WTC11 (cell line): ENCODE measurements at regions not wholly inside any gene's neighbourhood (a gene's known extent, or its start where the extent isn't known, plus 50 kb on each side); places are given as distances from the start of the nearest gene placed in this dataset.

ENCODE experiments used
- ATAC-seq: fragments of 200-7000 bp; cut with Tn5 transposase; 2 replicates; pipeline ENCODE4 v1.10.0; 2021; ENCODE audit warnings: mild to moderate bottlenecking, moderate library complexity
- CTCF ChIA-PET: fragments of 300-600 bp; sonication (Branson Sonifier 250); formaldehyde crosslinking; loops from one replicate; lab custom pipeline; 2021; ENCODE audit warnings: antibody characterized with exemption; lab: Charles Lee
- POLR2A ChIA-PET: fragments of 350-600 bp; sonication (Branson Sonifier 250); formaldehyde crosslinking; loops from one replicate; lab custom pipeline; 2021; ENCODE audit warnings: antibody characterized with exemption; lab: Charles Lee
- DNase-seq: peaks from one replicate; pipeline ENCODE4 v3.0.0; 2021; ENCODE audit warnings: low spot score
- H3K27ac Mint-ChIP-seq: 2 replicates; pipeline ENCODE4 v1.8.0; 2021; ENCODE audit warnings: mixed read lengths
- H3K27me3 Mint-ChIP-seq: 2 replicates; pipeline ENCODE4 v1.8.0; 2021; ENCODE audit warnings: low read depth, mild to moderate bottlenecking, moderate library complexity, mixed read lengths
- H3K36me3 Mint-ChIP-seq: 2 replicates; pipeline ENCODE4 v1.8.0; 2021; ENCODE audit warnings: mixed read lengths
- H3K4me1 Mint-ChIP-seq: 2 replicates; pipeline ENCODE4 v1.8.0; 2022; ENCODE audit warnings: mixed read lengths
- H3K4me3 Mint-ChIP-seq: 2 replicates; pipeline ENCODE4 v1.8.0; 2021; ENCODE audit warnings: mild to moderate bottlenecking, moderate library complexity, mixed read lengths
- H3K9me3 Mint-ChIP-seq: 2 replicates; pipeline ENCODE4 v1.8.0; 2021; ENCODE audit warnings: mixed read lengths
- ATF1 ChIP-seq: sonication (generic); formaldehyde crosslinking; IDR thresholded peaks from 2 replicates; pipeline ENCODE4 v1.8.1; 2023; ENCODE audit warnings: mild to moderate bottlenecking, moderate library complexity, missing genetic modification reagents
- CBFB ChIP-seq: sonication (generic); formaldehyde crosslinking; IDR thresholded peaks from 2 replicates; pipeline ENCODE4 v1.8.1; 2022; ENCODE audit warnings: mild to moderate bottlenecking, low read depth, missing genetic modification reagents
- CDX4 ChIP-seq: fragments of 250-450 bp; sonication (Bioruptor Pico); IDR thresholded peaks from 2 replicates; pipeline ENCODE4 v1.9.0; 2021; ENCODE audit warnings: moderate library complexity, mild to moderate bottlenecking, inconsistent platforms, borderline replicate concordance
- ELF4 ChIP-seq: sonication (generic); formaldehyde crosslinking; IDR thresholded peaks from 2 replicates; pipeline ENCODE4 v1.8.1; 2022; ENCODE audit warnings: low read depth, mild to moderate bottlenecking, moderate library complexity, missing genetic modification reagents
- EMX1 ChIP-seq: fragments of 250-450 bp; sonication (Bioruptor Pico); IDR thresholded peaks from 2 replicates; pipeline ENCODE4 v1.8.0; 2021; ENCODE audit warnings: mild to moderate bottlenecking
- ETV6 ChIP-seq: sonication (generic); formaldehyde crosslinking; IDR thresholded peaks from 2 replicates; pipeline ENCODE4 v1.8.1; 2022; ENCODE audit warnings: mild to moderate bottlenecking, missing genetic modification reagents
- FOXJ3 ChIP-seq: sonication (generic); formaldehyde crosslinking; IDR thresholded peaks from 2 replicates; pipeline ENCODE4 v1.9.0; 2021; ENCODE audit warnings: missing genetic modification reagents, mild to moderate bottlenecking, borderline replicate concordance
- FOXK1 ChIP-seq: sonication (generic); formaldehyde crosslinking; IDR thresholded peaks from 2 replicates; pipeline ENCODE4 v1.8.0; 2022; ENCODE audit warnings: mild to moderate bottlenecking, moderate library complexity, missing genetic modification reagents
- HMGA2 ChIP-seq: fragments of 250-450 bp; sonication (Bioruptor Pico); IDR thresholded peaks from 2 replicates; pipeline ENCODE4 v1.4.0; 2021; ENCODE audit warnings: mild to moderate bottlenecking, moderate library complexity
- KAT7 ChIP-seq: sonication (generic); formaldehyde crosslinking; IDR thresholded peaks from 2 replicates; pipeline ENCODE4 v1.8.1; 2023; ENCODE audit warnings: missing genetic modification reagents, mild to moderate bottlenecking, borderline replicate concordance
- NR2C2 ChIP-seq: sonication (generic); formaldehyde crosslinking; IDR thresholded peaks from 2 replicates; pipeline ENCODE4 v1.8.0; 2022; ENCODE audit warnings: mild to moderate bottlenecking, missing genetic modification reagents
- PRRX2 ChIP-seq: fragments of 250-450 bp; sonication (Bioruptor Pico); IDR thresholded peaks from 2 replicates; pipeline ENCODE4 v1.8.0; 2021; ENCODE audit warnings: mild to moderate bottlenecking
- RELA ChIP-seq: sonication (generic); formaldehyde crosslinking; IDR thresholded peaks from 2 replicates; pipeline ENCODE4 v1.8.1; 2022; ENCODE audit warnings: missing genetic modification reagents, mild to moderate bottlenecking, borderline replicate concordance
- SMAD3 ChIP-seq: sonication (generic); formaldehyde crosslinking; IDR thresholded peaks from 2 replicates; pipeline ENCODE4 v1.8.0; 2022; ENCODE audit warnings: missing genetic modification reagents, mild to moderate bottlenecking, borderline replicate concordance
- TEAD4 ChIP-seq: sonication (generic); formaldehyde crosslinking; IDR thresholded peaks from 2 replicates; pipeline ENCODE4 v1.8.0; 2022; ENCODE audit warnings: mild to moderate bottlenecking, missing genetic modification reagents
- ZNF121 ChIP-seq: sonication (generic); formaldehyde crosslinking; IDR thresholded peaks from 2 replicates; pipeline ENCODE4 v1.8.0; 2023; ENCODE audit warnings: missing genetic modification reagents
- ZNF263 ChIP-seq: sonication (generic); formaldehyde crosslinking; IDR thresholded peaks from 2 replicates; pipeline ENCODE4 v1.8.1; 2022; ENCODE audit warnings: low read depth, mild to moderate bottlenecking, moderate library complexity, missing genetic modification reagents
- ZNF416 ChIP-seq: fragments of 250-450 bp; sonication (Bioruptor Pico); IDR thresholded peaks from 2 replicates; pipeline ENCODE4 v1.9.0; 2021; ENCODE audit warnings: mild to moderate bottlenecking, inconsistent platforms
- TF ChIP-seq, protein P1 (sequence below): sonication (generic); formaldehyde crosslinking; IDR thresholded peaks from 2 replicates; pipeline ENCODE4 v1.8.0; 2022; ENCODE audit warnings: mild to moderate bottlenecking, missing genetic modification reagents
- TF ChIP-seq, protein P2 (sequence below): sonication (generic); formaldehyde crosslinking; IDR thresholded peaks from 2 replicates; pipeline ENCODE4 v1.8.1; 2022; ENCODE audit warnings: mild to moderate bottlenecking, moderate library complexity, missing genetic modification reagents
- TF ChIP-seq, protein P3 (sequence below): sonication (generic); formaldehyde crosslinking; IDR thresholded peaks from 2 replicates; pipeline ENCODE4 v1.8.1; 2022; ENCODE audit warnings: low read depth, mild to moderate bottlenecking, moderate library complexity, missing genetic modification reagents, borderline replicate concordance

DNA sequence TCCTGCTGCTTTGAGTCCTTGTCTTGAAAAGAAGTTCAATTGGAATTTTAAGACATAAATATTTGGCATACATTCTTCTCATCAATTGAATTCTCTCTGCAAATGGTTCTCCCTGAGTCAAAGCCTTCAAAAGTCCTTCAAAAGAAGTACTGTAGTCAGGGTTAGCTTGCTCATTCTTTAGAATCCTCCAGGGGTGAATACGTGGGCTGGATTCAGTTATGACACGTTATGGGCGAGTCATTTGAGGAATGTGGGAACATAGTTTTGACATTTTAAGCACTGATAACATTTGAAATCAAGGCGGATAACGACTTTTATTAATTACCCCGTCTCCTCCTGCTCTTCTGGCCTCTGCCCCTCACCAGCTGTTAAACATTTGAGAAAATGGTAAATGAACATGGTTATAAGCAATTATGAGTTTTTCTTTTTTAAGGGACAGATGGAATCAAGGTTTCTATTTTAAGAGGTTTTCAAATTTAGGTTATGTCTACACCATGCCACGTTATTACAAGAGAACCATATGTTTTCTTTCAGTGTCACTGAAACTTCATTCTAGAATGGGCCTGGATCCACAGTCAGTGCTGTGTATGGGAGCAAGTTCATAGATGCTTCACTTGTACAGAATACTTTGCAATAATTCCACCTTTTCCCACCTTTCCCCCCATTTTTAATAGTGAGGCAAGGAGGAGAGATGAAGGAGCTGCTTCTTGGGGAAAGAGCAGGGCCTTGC is 273.1 kb downstream of the TSN start:
- ChIA-PET POLR2A (no interaction called here), CTCF (no interaction called here)
- no peak for DNase-seq
- Mint-ChIP-seq H3K27me3 (no peaks in the 10 kb centered on the region), H3K27ac (no peak overlapping the region), H3K9me3 (no peaks in the 10 kb centered on the region), H3K36me3 (no peaks in the 10 kb centered on the region), H3K4me3 (no peak overlapping the region), H3K4me1 (peaks cover 18% of the 10 kb centered on the region)
- ATAC-seq: no peak
- TF ChIP-seq KAT7 (CRISPR knock-in tag) (no peak), SMAD3 (no peak), RELA (CRISPR knock-in tag) (no peak), ZNF416 (CRISPR knock-in tag) (no peak), ZNF121 (CRISPR knock-in tag) (no peak), PRRX2 (CRISPR knock-in tag) (no peak), HMGA2 (no peak), TEAD4 (CRISPR knock-in tag) (no peak)
- TF ChIP-seq, protein P1, sequence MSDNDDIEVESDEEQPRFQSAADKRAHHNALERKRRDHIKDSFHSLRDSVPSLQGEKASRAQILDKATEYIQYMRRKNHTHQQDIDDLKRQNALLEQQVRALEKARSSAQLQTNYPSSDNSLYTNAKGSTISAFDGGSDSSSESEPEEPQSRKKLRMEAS: no peak

DNA sequence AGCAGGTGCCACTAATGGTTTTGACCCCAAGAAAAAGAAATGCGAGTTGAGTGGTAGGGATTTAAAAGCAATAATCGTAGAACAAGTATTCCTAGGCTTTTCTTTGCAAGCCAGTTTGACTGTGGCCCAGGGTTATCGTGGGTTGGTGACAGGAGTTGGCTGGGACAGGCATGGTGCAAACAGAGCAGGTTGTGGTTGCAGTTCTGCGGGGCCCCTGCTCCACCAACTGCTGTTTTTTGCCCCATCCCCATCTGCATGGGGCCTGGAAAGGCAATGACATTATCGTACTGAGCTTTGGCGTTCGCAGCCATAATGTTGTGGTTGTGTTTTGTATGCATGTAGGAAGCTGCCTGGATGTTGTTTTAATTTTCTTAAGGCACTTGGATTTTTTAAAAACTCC is 274.0 kb downstream of the TSN start:
- POLR2A ChIA-PET: no interaction called here
- H3K9me3 Mint-ChIP-seq: no peaks in the 10 kb centered on the region
- no peaks in the 10 kb centered on the region for H3K36me3 Mint-ChIP-seq
- no peak overlapping the region for H3K4me3 Mint-ChIP-seq
- TF ChIP-seq NR2C2 (CRISPR knock-in tag): no peak
- no peak for TF ChIP-seq CDX4 (CRISPR knock-in tag)
- TF ChIP-seq ATF1: no peak
- no peak for TF ChIP-seq CBFB (CRISPR knock-in tag)
- TF ChIP-seq ZNF263: no peak
- no peak for TF ChIP-seq FOXK1 (CRISPR knock-in tag)
- TF ChIP-seq ELF4 (CRISPR knock-in tag): no peak
- TF ChIP-seq FOXJ3 (CRISPR knock-in tag): no peak
- no peak for TF ChIP-seq EMX1 (CRISPR knock-in tag)
- TF ChIP-seq ZNF121 (CRISPR knock-in tag): no peak
- TF ChIP-seq, protein P2, sequence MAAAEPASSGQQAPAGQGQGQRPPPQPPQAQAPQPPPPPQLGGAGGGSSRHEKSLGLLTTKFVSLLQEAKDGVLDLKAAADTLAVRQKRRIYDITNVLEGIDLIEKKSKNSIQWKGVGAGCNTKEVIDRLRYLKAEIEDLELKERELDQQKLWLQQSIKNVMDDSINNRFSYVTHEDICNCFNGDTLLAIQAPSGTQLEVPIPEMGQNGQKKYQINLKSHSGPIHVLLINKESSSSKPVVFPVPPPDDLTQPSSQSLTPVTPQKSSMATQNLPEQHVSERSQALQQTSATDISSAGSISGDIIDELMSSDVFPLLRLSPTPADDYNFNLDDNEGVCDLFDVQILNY (CRISPR knock-in tag): no peak
- TF ChIP-seq, all 79 proteins: peak for 0
- no peak for DNase-seq
- CTCF ChIA-PET: no interaction called here
- Mint-ChIP-seq H3K27ac (no peak overlapping the region), H3K4me1 (peaks cover 25% of the 10 kb centered on the region), H3K27me3 (no peaks in the 10 kb centered on the region)
- ATAC-seq: no peak

DNA sequence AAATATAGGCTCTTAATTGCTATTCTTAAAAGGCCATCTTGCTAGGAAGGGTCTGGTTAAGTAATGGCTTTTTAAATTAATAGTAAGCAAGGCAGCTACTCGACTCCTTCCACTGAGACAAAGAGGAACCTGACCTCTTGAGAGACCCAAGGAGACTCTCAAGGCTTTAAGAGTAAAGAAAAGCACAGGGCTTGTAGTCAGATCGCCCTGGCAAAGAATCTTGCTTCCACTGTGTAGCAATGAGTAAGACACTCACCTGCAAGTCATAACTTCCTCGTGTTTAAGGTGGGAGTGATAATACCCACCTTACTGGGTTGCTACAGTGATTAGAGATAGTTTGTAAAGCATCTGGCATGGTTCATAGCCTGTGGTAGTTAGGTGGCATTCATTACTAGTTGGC is 274.5 kb downstream of the TSN start:
- Mint-ChIP-seq H3K36me3 (no peaks in the 10 kb centered on the region), H3K4me3 (no peak overlapping the region), H3K27me3 (no peaks in the 10 kb centered on the region), H3K27ac (no peak overlapping the region), H3K4me1 (peaks cover 30% of the 10 kb centered on the region), H3K9me3 (no peaks in the 10 kb centered on the region)
- no peak for DNase-seq
- ChIA-PET POLR2A (no interaction called here), CTCF (no interaction called here)
- TF ChIP-seq ETV6 (CRISPR knock-in tag): no peak
- TF ChIP-seq, protein P3, sequence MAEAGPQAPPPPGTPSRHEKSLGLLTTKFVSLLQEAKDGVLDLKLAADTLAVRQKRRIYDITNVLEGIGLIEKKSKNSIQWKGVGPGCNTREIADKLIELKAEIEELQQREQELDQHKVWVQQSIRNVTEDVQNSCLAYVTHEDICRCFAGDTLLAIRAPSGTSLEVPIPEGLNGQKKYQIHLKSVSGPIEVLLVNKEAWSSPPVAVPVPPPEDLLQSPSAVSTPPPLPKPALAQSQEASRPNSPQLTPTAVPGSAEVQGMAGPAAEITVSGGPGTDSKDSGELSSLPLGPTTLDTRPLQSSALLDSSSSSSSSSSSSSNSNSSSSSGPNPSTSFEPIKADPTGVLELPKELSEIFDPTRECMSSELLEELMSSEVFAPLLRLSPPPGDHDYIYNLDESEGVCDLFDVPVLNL (CRISPR knock-in tag): no peak
- no peak for ATAC-seq
